ENCODE measurements at regions not wholly inside any gene's neighbourhood (a gene's known extent, or its start where the extent isn't known, plus 50 kb on each side); places are given as distances from the start of the nearest gene placed in this dataset.

GRCh38 chr20:56841346-56841908, 212.3 kb downstream of the TFAP2C start:
- H3K27ac ChIP-seq (ENCODE audit: low read length), result no peak overlapping the region
- H3K4me1 ChIP-seq (ENCODE audit: control insufficient read depth in 1 of 2, insufficient read depth in 2 of 2, low read length in 2 of 2), result peaks cover 0 to 18% of the 10 kb centered on the region in 2 donors
- H3K4me3 ChIP-seq (ENCODE audit: low read depth in 1 of 2, low read length in 2 of 2), result no peak overlapping the region
- no peaks in the 10 kb centered on the region for H3K9me3 ChIP-seq (ENCODE audit: control insufficient read depth in 1 of 2, low read length in 2 of 2)
- H3K27me3 ChIP-seq (ENCODE audit: low read depth, low read length), result no peaks in the 10 kb centered on the region
- no peaks in the 10 kb centered on the region for H3K36me3 ChIP-seq (ENCODE audit: control insufficient read depth in 1 of 2, insufficient read depth in 2 of 2, low read length in 2 of 2)

GRCh38 chr20:56842056-56842455, 212.9 kb downstream of the TFAP2C start:
- H3K27me3 ChIP-seq (ENCODE audit: low read depth, low read length), result no peaks in the 10 kb centered on the region
- H3K27ac ChIP-seq (ENCODE audit: low read length), result no peak overlapping the region
- H3K4me3 ChIP-seq (ENCODE audit: low read depth in 1 of 2, low read length in 2 of 2), result no peak overlapping the region
- no peaks in the 10 kb centered on the region for H3K9me3 ChIP-seq (ENCODE audit: control insufficient read depth in 1 of 2, low read length in 2 of 2)
- peaks cover 0 to 18% of the 10 kb centered on the region in 2 donors for H3K4me1 ChIP-seq (ENCODE audit: control insufficient read depth in 1 of 2, insufficient read depth in 2 of 2, low read length in 2 of 2)
- H3K36me3 ChIP-seq (ENCODE audit: control insufficient read depth in 1 of 2, insufficient read depth in 2 of 2, low read length in 2 of 2), result no peaks in the 10 kb centered on the region

- Histone ChIP-seq H3K4me3 (ENCODE audit: low read depth in 1 of 2, low read length in 2 of 2) (no peak overlapping the region), H3K4me1 (ENCODE audit: control insufficient read depth in 1 of 2, insufficient read depth in 2 of 2, low read length in 2 of 2) (peaks cover 0 to 18% of the 10 kb centered on the region in 2 donors), H3K27me3 (ENCODE audit: low read depth, low read length) (no peaks in the 10 kb centered on the region), H3K9me3 (ENCODE audit: control insufficient read depth in 1 of 2, low read length in 2 of 2) (no peaks in the 10 kb centered on the region), H3K27ac (ENCODE audit: low read length) (no peak overlapping the region), H3K36me3 (ENCODE audit: control insufficient read depth in 1 of 2, insufficient read depth in 2 of 2, low read length in 2 of 2) (no peaks in the 10 kb centered on the region)
Measured at GRCh38 chr20:56843386-56843785, 214.3 kb downstream of the TFAP2C start.

- Histone ChIP-seq H3K4me1 (ENCODE audit: control insufficient read depth in 1 of 2, insufficient read depth in 2 of 2, low read length in 2 of 2) (peaks cover 0 to 18% of the 10 kb centered on the region in 2 donors), H3K4me3 (ENCODE audit: low read depth in 1 of 2, low read length in 2 of 2) (no peak overlapping the region), H3K9me3 (ENCODE audit: control insufficient read depth in 1 of 2, low read length in 2 of 2) (no peaks in the 10 kb centered on the region), H3K27me3 (ENCODE audit: low read depth, low read length) (no peaks in the 10 kb centered on the region), H3K36me3 (ENCODE audit: control insufficient read depth in 1 of 2, insufficient read depth in 2 of 2, low read length in 2 of 2) (no peaks in the 10 kb centered on the region), H3K27ac (ENCODE audit: low read length) (no peak overlapping the region)
Measured at GRCh38 chr20:56843817-56844216, 214.7 kb downstream of the TFAP2C start.

GRCh38 chr20:56845546-56846086, 216.5 kb downstream of the TFAP2C start:
- no peaks in the 10 kb centered on the region for H3K27me3 ChIP-seq (ENCODE audit: low read depth, low read length)
- no peak overlapping the region for H3K4me3 ChIP-seq (ENCODE audit: low read depth in 1 of 2, low read length in 2 of 2)
- H3K9me3 ChIP-seq (ENCODE audit: control insufficient read depth in 1 of 2, low read length in 2 of 2), result no peaks in the 10 kb centered on the region
- H3K27ac ChIP-seq (ENCODE audit: low read length), result no peak overlapping the region
- H3K4me1 ChIP-seq (ENCODE audit: control insufficient read depth in 1 of 2, insufficient read depth in 2 of 2, low read length in 2 of 2), result peaks cover 0 to 9% of the 10 kb centered on the region in 2 donors
- no peaks in the 10 kb centered on the region for H3K36me3 ChIP-seq (ENCODE audit: control insufficient read depth in 1 of 2, insufficient read depth in 2 of 2, low read length in 2 of 2)

GRCh38 chr20:56848561-56848960, 219.5 kb downstream of the TFAP2C start:
- H3K36me3 ChIP-seq (ENCODE audit: control insufficient read depth in 1 of 2, insufficient read depth in 2 of 2, low read length in 2 of 2), result no peaks in the 10 kb centered on the region
- no peak overlapping the region for H3K4me3 ChIP-seq (ENCODE audit: low read depth in 1 of 2, low read length in 2 of 2)

GRCh38 chr20:56851552-56851951, 222.4 kb downstream of the TFAP2C start:
- no peak overlapping the region for H3K4me3 ChIP-seq (ENCODE audit: low read depth in 1 of 2, low read length in 2 of 2)
- H3K27ac ChIP-seq (ENCODE audit: low read length), result no peak overlapping the region
- no peaks in the 10 kb centered on the region for H3K27me3 ChIP-seq (ENCODE audit: low read depth, low read length)
- no peaks in the 10 kb centered on the region for H3K36me3 ChIP-seq (ENCODE audit: control insufficient read depth in 1 of 2, insufficient read depth in 2 of 2, low read length in 2 of 2)
- H3K4me1 ChIP-seq (ENCODE audit: control insufficient read depth in 1 of 2, insufficient read depth in 2 of 2, low read length in 2 of 2), result no peaks in the 10 kb centered on the region
- no peaks in the 10 kb centered on the region for H3K9me3 ChIP-seq (ENCODE audit: control insufficient read depth in 1 of 2, low read length in 2 of 2)

More at GRCh38 chr20:56848561-56848960, 219.5 kb downstream of the TFAP2C start:
- Histone ChIP-seq H3K4me1 (ENCODE audit: control insufficient read depth in 1 of 2, insufficient read depth in 2 of 2, low read length in 2 of 2) (no peaks in the 10 kb centered on the region), H3K27me3 (ENCODE audit: low read depth, low read length) (no peaks in the 10 kb centered on the region), H3K9me3 (ENCODE audit: control insufficient read depth in 1 of 2, low read length in 2 of 2) (no peaks in the 10 kb centered on the region), H3K27ac (ENCODE audit: low read length) (no peak overlapping the region)

- Histone ChIP-seq H3K4me1 (ENCODE audit: control insufficient read depth in 1 of 2, insufficient read depth in 2 of 2, low read length in 2 of 2) (peaks cover 0 to 6% of the 10 kb centered on the region in 2 donors), H3K27me3 (ENCODE audit: low read depth, low read length) (no peaks in the 10 kb centered on the region), H3K27ac (ENCODE audit: low read length) (no peak overlapping the region), H3K4me3 (ENCODE audit: low read depth in 1 of 2, low read length in 2 of 2) (no peak overlapping the region), H3K36me3 (ENCODE audit: control insufficient read depth in 1 of 2, insufficient read depth in 2 of 2, low read length in 2 of 2) (no peaks in the 10 kb centered on the region), H3K9me3 (ENCODE audit: control insufficient read depth in 1 of 2, low read length in 2 of 2) (no peaks in the 10 kb centered on the region)
Measured at GRCh38 chr20:56855708-56856107, 226.6 kb downstream of the TFAP2C start.

- Histone ChIP-seq H3K4me1 (ENCODE audit: control insufficient read depth in 1 of 2, insufficient read depth in 2 of 2, low read length in 2 of 2) (peaks cover 0 to 6% of the 10 kb centered on the region in 2 donors), H3K9me3 (ENCODE audit: control insufficient read depth in 1 of 2, low read length in 2 of 2) (no peaks in the 10 kb centered on the region), H3K27me3 (ENCODE audit: low read depth, low read length) (no peaks in the 10 kb centered on the region), H3K36me3 (ENCODE audit: control insufficient read depth in 1 of 2, insufficient read depth in 2 of 2, low read length in 2 of 2) (no peaks in the 10 kb centered on the region), H3K4me3 (ENCODE audit: low read depth in 1 of 2, low read length in 2 of 2) (no peak overlapping the region), H3K27ac (ENCODE audit: low read length) (no peak overlapping the region)
Measured at GRCh38 chr20:56857950-56858349, 228.8 kb downstream of the TFAP2C start.

GRCh38 chr20:56859039-56859800, 230.1 kb downstream of the TFAP2C start:
- H3K36me3 ChIP-seq (ENCODE audit: control insufficient read depth in 1 of 2, insufficient read depth in 2 of 2, low read length in 2 of 2), result no peaks in the 10 kb centered on the region
- H3K9me3 ChIP-seq (ENCODE audit: control insufficient read depth in 1 of 2, low read length in 2 of 2), result no peaks in the 10 kb centered on the region
- no peak overlapping the region for H3K4me3 ChIP-seq (ENCODE audit: low read depth in 1 of 2, low read length in 2 of 2)
- H3K27ac ChIP-seq (ENCODE audit: low read length), result no peak overlapping the region
- no peaks in the 10 kb centered on the region for H3K27me3 ChIP-seq (ENCODE audit: low read depth, low read length)
- peaks cover 0 to 6% of the 10 kb centered on the region in 2 donors for H3K4me1 ChIP-seq (ENCODE audit: control insufficient read depth in 1 of 2, insufficient read depth in 2 of 2, low read length in 2 of 2)

GRCh38 chr20:56859801-56860261, 230.7 kb downstream of the TFAP2C start:
- H3K27ac ChIP-seq (ENCODE audit: low read length), result no peak overlapping the region
- H3K4me3 ChIP-seq (ENCODE audit: low read depth in 1 of 2, low read length in 2 of 2), result no peak overlapping the region
- H3K4me1 ChIP-seq (ENCODE audit: control insufficient read depth in 1 of 2, insufficient read depth in 2 of 2, low read length in 2 of 2), result peaks cover 0 to 6% of the 10 kb centered on the region in 2 donors
- no peaks in the 10 kb centered on the region for H3K36me3 ChIP-seq (ENCODE audit: control insufficient read depth in 1 of 2, insufficient read depth in 2 of 2, low read length in 2 of 2)
- no peaks in the 10 kb centered on the region for H3K9me3 ChIP-seq (ENCODE audit: control insufficient read depth in 1 of 2, low read length in 2 of 2)
- no peaks in the 10 kb centered on the region for H3K27me3 ChIP-seq (ENCODE audit: low read depth, low read length)

Data from muscle layer of duodenum (tissue), 2 donors.